Muscle layer of colon (tissue), 2 donors: ENCODE measurements at regions not wholly inside any gene's neighbourhood (a gene's known extent, or its start where the extent isn't known, plus 50 kb on each side); places are given as distances from the start of the nearest gene placed in this dataset.

Experiments
- H3K27ac ChIP-seq: one replicate; pipeline ENCODE4 v1.7.0; 2013; ENCODE audit warnings: low read depth, mild to moderate bottlenecking, low read length, moderate library complexity
- H3K27me3 ChIP-seq, 2 donors: one replicate each; pipeline ENCODE4 v1.7.0; 2013; ENCODE audit warnings: low read length in 2 of 2, mild to moderate bottlenecking in 2 of 2; ENCODE audit not compliant: insufficient read depth in 2 of 2, control insufficient read depth in 1 of 2
- H3K36me3 ChIP-seq: one replicate; pipeline ENCODE4 v1.7.0; 2013; ENCODE audit warnings: mild to moderate bottlenecking, low read length; ENCODE audit not compliant: insufficient read depth
- H3K4me1 ChIP-seq: one replicate; pipeline ENCODE4 v1.7.0; 2013; ENCODE audit warnings: mild to moderate bottlenecking, low read length; ENCODE audit not compliant: insufficient read depth
- H3K4me3 ChIP-seq, 2 donors: one replicate each; pipeline ENCODE4 v1.7.0; 2013; ENCODE audit warnings: low read length in 2 of 2, low read depth in 1 of 2, mild to moderate bottlenecking in 1 of 2, moderate library complexity in 1 of 2
- H3K9ac ChIP-seq: one replicate; pipeline ENCODE4 v1.7.0; 2013; ENCODE audit warnings: low read length
- H3K9me3 ChIP-seq: one replicate; pipeline ENCODE4 v1.7.0; 2013; ENCODE audit warnings: mild to moderate bottlenecking, low read length
- donor health status: abdominal sarcoma.
- donor health status: Adenocarcinoma of cecum.

- Histone ChIP-seq H3K4me3 (no peak overlapping the region), H3K9me3 (no peaks in the 10 kb centered on the region), H3K27ac (no peak overlapping the region), H3K27me3 (no peaks in the 10 kb centered on the region), H3K4me1 (no peaks in the 10 kb centered on the region), H3K36me3 (no peaks in the 10 kb centered on the region), H3K9ac (no peak overlapping the region)
Measured at GRCh38 chr2:5035057-5035488, 657.1 kb upstream of the SOX11 start.

GRCh38 chr2:5036256-5036655, 655.9 kb upstream of the SOX11 start:
- no peaks in the 10 kb centered on the region for H3K36me3 ChIP-seq
- H3K4me3 ChIP-seq: no peak overlapping the region
- no peaks in the 10 kb centered on the region for H3K27me3 ChIP-seq
- no peaks in the 10 kb centered on the region for H3K9me3 ChIP-seq
- no peak overlapping the region for H3K27ac ChIP-seq
- H3K9ac ChIP-seq: no peak overlapping the region
- H3K4me1 ChIP-seq: no peaks in the 10 kb centered on the region

GRCh38 chr2:5039241-5039975, 652.8 kb upstream of the SOX11 start:
- no peaks in the 10 kb centered on the region for H3K9me3 ChIP-seq
- no peaks in the 10 kb centered on the region for H3K36me3 ChIP-seq
- no peak overlapping the region for H3K9ac ChIP-seq
- no peaks in the 10 kb centered on the region for H3K4me1 ChIP-seq
- H3K27me3 ChIP-seq: no peaks in the 10 kb centered on the region
- no peak overlapping the region for H3K27ac ChIP-seq
- no peak overlapping the region for H3K4me3 ChIP-seq

GRCh38 chr2:5040571-5040970, 651.6 kb upstream of the SOX11 start:
- Histone ChIP-seq H3K27ac (no peak overlapping the region), H3K4me3 (no peak overlapping the region), H3K36me3 (no peaks in the 10 kb centered on the region), H3K4me1 (no peaks in the 10 kb centered on the region), H3K27me3 (no peaks in the 10 kb centered on the region), H3K9ac (no peak overlapping the region), H3K9me3 (no peaks in the 10 kb centered on the region)

GRCh38 chr2:5041501-5041900, 650.7 kb upstream of the SOX11 start:
- Histone ChIP-seq H3K4me1 (no peaks in the 10 kb centered on the region), H3K9ac (no peak overlapping the region), H3K27me3 (no peaks in the 10 kb centered on the region), H3K4me3 (no peak overlapping the region), H3K36me3 (no peaks in the 10 kb centered on the region), H3K9me3 (no peaks in the 10 kb centered on the region), H3K27ac (no peak overlapping the region)

GRCh38 chr2:5042666-5043440, 649.3 kb upstream of the SOX11 start:
- H3K27ac ChIP-seq: no peak overlapping the region
- no peaks in the 10 kb centered on the region for H3K27me3 ChIP-seq
- H3K9me3 ChIP-seq: no peaks in the 10 kb centered on the region
- H3K4me3 ChIP-seq: no peak overlapping the region
- H3K4me1 ChIP-seq: no peaks in the 10 kb centered on the region
- no peaks in the 10 kb centered on the region for H3K36me3 ChIP-seq
- H3K9ac ChIP-seq: no peak overlapping the region

GRCh38 chr2:5051300-5051699, 640.9 kb upstream of the SOX11 start:
- no peaks in the 10 kb centered on the region for H3K36me3 ChIP-seq
- H3K27ac ChIP-seq: no peak overlapping the region
- no peaks in the 10 kb centered on the region for H3K27me3 ChIP-seq
- no peaks in the 10 kb centered on the region for H3K4me1 ChIP-seq
- H3K9ac ChIP-seq: no peak overlapping the region
- H3K4me3 ChIP-seq: no peak overlapping the region
- H3K9me3 ChIP-seq: no peaks in the 10 kb centered on the region

- Histone ChIP-seq H3K9ac (no peak overlapping the region), H3K4me3 (no peak overlapping the region), H3K36me3 (no peaks in the 10 kb centered on the region), H3K4me1 (no peaks in the 10 kb centered on the region), H3K9me3 (no peaks in the 10 kb centered on the region), H3K27ac (no peak overlapping the region), H3K27me3 (no peaks in the 10 kb centered on the region)
Measured at GRCh38 chr2:5052905-5053304, 639.3 kb upstream of the SOX11 start.

GRCh38 chr2:5057891-5058351, 634.3 kb upstream of the SOX11 start:
- H3K27me3 ChIP-seq: no peaks in the 10 kb centered on the region
- H3K36me3 ChIP-seq: no peaks in the 10 kb centered on the region
- H3K9me3 ChIP-seq: no peaks in the 10 kb centered on the region
- no peak overlapping the region for H3K4me3 ChIP-seq
- no peaks in the 10 kb centered on the region for H3K4me1 ChIP-seq
- H3K9ac ChIP-seq: no peak overlapping the region
- H3K27ac ChIP-seq: no peak overlapping the region

- Histone ChIP-seq H3K27me3 (no peaks in the 10 kb centered on the region), H3K27ac (no peak overlapping the region)
Measured at GRCh38 chr2:5060956-5061355, 631.2 kb upstream of the SOX11 start.

GRCh38 chr2:5064687-5065086, 627.5 kb upstream of the SOX11 start:
- H3K4me3 ChIP-seq: no peak overlapping the region
- no peaks in the 10 kb centered on the region for H3K27me3 ChIP-seq
- H3K4me1 ChIP-seq: no peaks in the 10 kb centered on the region
- no peaks in the 10 kb centered on the region for H3K36me3 ChIP-seq
- no peaks in the 10 kb centered on the region for H3K9me3 ChIP-seq
- H3K27ac ChIP-seq: no peak overlapping the region
- no peak overlapping the region for H3K9ac ChIP-seq

More at GRCh38 chr2:5060956-5061355, 631.2 kb upstream of the SOX11 start:
- H3K9me3 ChIP-seq: no peaks in the 10 kb centered on the region
- no peak overlapping the region for H3K4me3 ChIP-seq
- no peaks in the 10 kb centered on the region for H3K4me1 ChIP-seq
- H3K36me3 ChIP-seq: no peaks in the 10 kb centered on the region
- H3K9ac ChIP-seq: no peak overlapping the region
